HEK293T (cell line): ENCODE measurements at regions not wholly inside any gene's neighbourhood (a gene's known extent, or its start where the extent isn't known, plus 50 kb on each side); places are given as distances from the start of the nearest gene placed in this dataset.

Experiments
- CTCF ChIA-PET: fragments of 350-600 bp; formaldehyde crosslinking; extraction: SDS; loops from one replicate; lab custom pipeline; 2021; ENCODE audit warnings: antibody characterized with exemption, inconsistent platforms; lab: Yijun Ruan, JAX
- POLR2A ChIA-PET: fragments of 350-600 bp; formaldehyde crosslinking; extraction: SDS; loops from one replicate; lab custom pipeline; 2020; ENCODE audit warnings: antibody characterized with exemption, inconsistent platforms; lab: Yijun Ruan, JAX
- DNase-seq: peaks from one replicate; pipeline ENCODE4 v3.0.0; 2012; ENCODE audit warnings: mixed read lengths; ENCODE audit errors: extremely low spot score
- ARNT ChIP-seq: fragments of 450-650 bp; IDR thresholded peaks from 2 replicates; pipeline ENCODE4 v1.6.1; 2017; ENCODE audit warnings: mild to moderate bottlenecking
- BHLHE40 ChIP-seq: fragments of 450-650 bp; IDR thresholded peaks from 2 replicates; pipeline ENCODE4 v1.6.1; 2016; ENCODE audit warnings: mild to moderate bottlenecking, moderate library complexity, borderline replicate concordance
- CTBP1 ChIP-seq: fragments of 450-650 bp; IDR thresholded peaks from 2 replicates; pipeline ENCODE4 v1.6.1; 2016; ENCODE audit warnings: borderline replicate concordance
- ELF4 ChIP-seq: fragments of 450-650 bp; IDR thresholded peaks from 2 replicates; pipeline ENCODE4 v1.6.1; 2017; ENCODE audit warnings: antibody characterized with exemption
- FOXA1 ChIP-seq: fragments of 450-650 bp; IDR thresholded peaks from 2 replicates; pipeline ENCODE4 v1.6.1; 2016; ENCODE audit warnings: mild to moderate bottlenecking
- FOXK2 ChIP-seq: fragments of 450-650 bp; IDR thresholded peaks from 2 replicates; pipeline ENCODE4 v1.6.1; 2016; ENCODE audit warnings: mild to moderate bottlenecking
- FOXM1 ChIP-seq: fragments of 450-650 bp; IDR thresholded peaks from 2 replicates; pipeline ENCODE4 v1.6.1; 2017; ENCODE audit warnings: mild to moderate bottlenecking, borderline replicate concordance
- HDGF ChIP-seq: fragments of 450-650 bp; IDR thresholded peaks from 2 replicates; pipeline ENCODE4 v1.6.1; 2017; ENCODE audit warnings: antibody characterized with exemption, borderline replicate concordance
- L3MBTL2 ChIP-seq: fragments of 450-650 bp; conservative IDR thresholded peaks from 2 replicates; pipeline ENCODE4 v1.6.1; 2016; ENCODE audit warnings: mild to moderate bottlenecking
- LEF1 ChIP-seq: fragments of 450-650 bp; IDR thresholded peaks from 2 replicates; pipeline ENCODE4 v1.6.1; 2017; ENCODE audit warnings: mild to moderate bottlenecking, borderline replicate concordance
- NFRKB ChIP-seq: fragments of 450-650 bp; IDR thresholded peaks from 2 replicates; pipeline ENCODE4 v1.6.1; 2016; ENCODE audit warnings: mild to moderate bottlenecking, moderate library complexity
- PKNOX1 ChIP-seq: fragments of 450-650 bp; IDR thresholded peaks from 2 replicates; pipeline ENCODE4 v1.6.1; 2016
- SP1 ChIP-seq: fragments of 450-650 bp; IDR thresholded peaks from 2 replicates; pipeline ENCODE4 v1.6.1; 2017
- SUZ12 ChIP-seq: fragments of 450-650 bp; IDR thresholded peaks from 2 replicates; pipeline ENCODE4 v1.6.1; 2016; ENCODE audit warnings: mild to moderate bottlenecking
- TARDBP ChIP-seq: fragments of 450-650 bp; IDR thresholded peaks from 2 replicates; pipeline ENCODE4 v1.6.1; 2016
- ZNF384 ChIP-seq: fragments of 450-650 bp; IDR thresholded peaks from 2 replicates; pipeline ENCODE4 v1.6.1; 2016

DNA sequence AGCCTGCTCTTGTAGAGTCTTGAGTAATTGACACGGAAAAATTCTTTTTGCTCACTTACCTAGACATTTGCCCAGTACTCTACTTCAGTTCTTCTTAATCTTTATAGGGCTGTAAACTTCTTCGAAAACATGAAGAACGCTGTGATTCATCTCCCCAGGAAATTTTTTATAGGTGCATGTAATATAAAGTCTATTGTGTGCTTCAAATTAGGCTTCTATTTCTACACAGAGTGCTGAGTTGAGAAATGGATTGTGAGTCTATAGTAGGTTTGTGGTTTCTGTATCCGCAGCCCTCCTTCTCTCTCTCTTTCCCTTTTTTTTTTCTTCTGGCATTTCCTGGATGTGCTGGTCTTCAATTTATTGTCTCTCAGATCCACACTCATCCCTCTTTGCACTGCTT, 183.3 kb upstream of the DCBLD2 start:
- TF ChIP-seq FOXA1 (no peak), TARDBP (no peak), CTBP1 (peak; percentile 80), PKNOX1 (0 out of 2 replicates have a peak, but pooled peaks have one; percentile 19), ZNF384 (peak; percentile 69)
- CTCF ChIA-PET: interaction anchor here (0.6 kb wide), 1 partner anchor 482 kb away, joined by 3 read pairs; no protein-coding TSS in a partner anchor
- POLR2A ChIA-PET: no interaction called here
- peak; percentile 20 for DNase-seq

- TF ChIP-seq FOXM1: no peak
- no peak for TF ChIP-seq PKNOX1
- no peak for DNase-seq
- CTCF ChIA-PET: no interaction called here
- POLR2A ChIA-PET: no interaction called here
Observed at GRCh38 chr3:99084156-99084555, 182.7 kb upstream of the DCBLD2 start.

- ChIA-PET POLR2A (no interaction called here), CTCF (no interaction called here)
- no peak for DNase-seq
- TF ChIP-seq SP1 (no peak), ELF4 (no peak), FOXK2 (no peak), HDGF (no peak), NFRKB (no peak), PKNOX1 (no peak)
Observed at GRCh38 chr3:99071096-99071495, 169.6 kb upstream of the DCBLD2 start.

DNA sequence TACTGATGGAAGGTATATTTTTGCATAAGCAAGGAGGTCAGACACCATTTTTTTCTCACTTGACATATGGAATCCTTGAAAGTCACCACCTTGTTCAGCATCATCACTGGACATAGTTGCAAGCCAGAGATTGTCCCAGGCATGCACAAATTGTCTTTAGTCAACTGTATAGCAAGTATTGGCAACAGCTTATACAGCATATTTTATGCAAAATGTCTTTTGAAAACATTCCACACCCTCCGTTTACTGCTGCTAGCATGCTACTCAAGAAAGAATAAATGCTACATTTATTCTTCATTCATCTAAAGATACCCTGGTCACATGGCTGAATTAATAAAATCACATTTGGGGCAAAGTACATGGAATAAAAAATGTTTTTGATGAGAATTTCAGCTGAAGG, 168.5 kb upstream of the DCBLD2 start:
- ChIA-PET POLR2A (no interaction called here), CTCF (no interaction called here)
- no peak for DNase-seq
- no peak for TF ChIP-seq PKNOX1
- no peak for TF ChIP-seq BHLHE40
- no peak for TF ChIP-seq HDGF
- no peak for TF ChIP-seq FOXK2
- TF ChIP-seq SUZ12: no peak
- no peak for TF ChIP-seq FOXM1
- TF ChIP-seq CTBP1: no peak
- no peak for TF ChIP-seq LEF1
- TF ChIP-seq ARNT: no peak
- no peak for TF ChIP-seq ELF4
- TF ChIP-seq SP1: no peak
- no peak for TF ChIP-seq TARDBP
- no peak for TF ChIP-seq L3MBTL2

- ChIA-PET POLR2A (no interaction called here), CTCF (interaction anchor here (0.6 kb wide), 1 partner anchor 44 kb away, joined by 3 read pairs; no protein-coding TSS in a partner anchor)
- DNase-seq: no peak
- no peak for TF ChIP-seq ELF4
- TF ChIP-seq NFRKB: no peak
- no peak for TF ChIP-seq TARDBP
- no peak for TF ChIP-seq CTBP1
- TF ChIP-seq FOXA1: no peak
- no peak for TF ChIP-seq PKNOX1
- TF ChIP-seq SP1: no peak
Observed at GRCh38 chr3:99066863-99067262, 165.4 kb upstream of the DCBLD2 start.

- ChIA-PET CTCF (no interaction called here), POLR2A (no interaction called here)
- TF ChIP-seq NFRKB (no peak), PKNOX1 (no peak), SUZ12 (no peak), FOXA1 (no peak), FOXK2 (no peak), ELF4 (no peak), BHLHE40 (no peak), L3MBTL2 (no peak), LEF1 (no peak), SP1 (no peak), FOXM1 (no peak), TARDBP (no peak), HDGF (no peak), ARNT (no peak), CTBP1 (no peak), ZNF384 (no peak)
- DNase-seq: no peak
Observed at GRCh38 chr3:99049164-99049563, 147.7 kb upstream of the DCBLD2 start.
